Left lung (tissue), 4 donors: ENCODE measurements at regions not wholly inside any gene's neighbourhood (a gene's known extent, or its start where the extent isn't known, plus 50 kb on each side); places are given as distances from the start of the nearest gene placed in this dataset.
"Not testable (repeated sequence)": the region's sequence is repeated elsewhere in the genome, so short reads cannot be mapped to it uniquely, and the experiment has no call there.

ENCODE experiments used
- ATAC-seq: fragments of 200-7000 bp; cut with Tn5 transposase; one replicate; pipeline ENCODE4 v1.9.1; 2020; ENCODE audit warnings: moderate library complexity
- DNase-seq, 4 donors: peaks; one replicate each; pipeline ENCODE4 v3.0.0-alpha.2; 2013 to 2020
- H3K27ac ChIP-seq, 2 donors: fragments of 200-600 bp; sonication (generic) in 1 of 2; one replicate each; pipeline versions ENCODE4 v1.5.0 to v1.8.0; 2020 to 2021
- H3K27me3 ChIP-seq, 2 donors: fragments of 200-600 bp; sonication (generic) in 1 of 2; one replicate each; pipeline versions ENCODE4 v1.5.0 to v1.8.0; 2020 to 2021
- H3K36me3 ChIP-seq, 2 donors: fragments of 200-600 bp; sonication (generic) in 1 of 2; one replicate each; pipeline versions ENCODE4 v1.5.0 to v1.8.0; 2020 to 2021
- H3K4me1 ChIP-seq, 2 donors: fragments of 200-600 bp; one replicate each; pipeline ENCODE4 v1.8.0; 2021
- H3K4me3 ChIP-seq, 2 donors: fragments of 200-600 bp; sonication (generic) in 1 of 2; one replicate each; pipeline versions ENCODE4 v1.5.0 to v1.8.0; 2020 to 2021; ENCODE audit warnings: mild to moderate bottlenecking in 1 of 2
- H3K9me3 ChIP-seq, 2 donors: fragments of 200-600 bp; sonication (generic) in 1 of 2; one replicate each; pipeline versions ENCODE4 v1.5.0 to v1.8.0; 2020 to 2021
- intact Hi-C, 2 donors: fragments of 100-400 bp; cut with DNase I; formaldehyde crosslinking; loops; one replicate each; pipeline versions ENCODE4 v1.11.2 to v1.14.2; 2022
- TF ChIP-seq, protein P1 (sequence below), 2 donors: fragments of 200-600 bp; sonication (generic) in 1 of 2; IDR thresholded peaks; one replicate each; pipeline versions ENCODE4 v1.5.0 to v1.8.0; 2021; ENCODE audit warnings: antibody characterized with exemption in 2 of 2
- donor health status: DM: no; HTN: yes; CAD: no.
- donor health status: DM: no; HTN: no; CAD: no.

DNA sequence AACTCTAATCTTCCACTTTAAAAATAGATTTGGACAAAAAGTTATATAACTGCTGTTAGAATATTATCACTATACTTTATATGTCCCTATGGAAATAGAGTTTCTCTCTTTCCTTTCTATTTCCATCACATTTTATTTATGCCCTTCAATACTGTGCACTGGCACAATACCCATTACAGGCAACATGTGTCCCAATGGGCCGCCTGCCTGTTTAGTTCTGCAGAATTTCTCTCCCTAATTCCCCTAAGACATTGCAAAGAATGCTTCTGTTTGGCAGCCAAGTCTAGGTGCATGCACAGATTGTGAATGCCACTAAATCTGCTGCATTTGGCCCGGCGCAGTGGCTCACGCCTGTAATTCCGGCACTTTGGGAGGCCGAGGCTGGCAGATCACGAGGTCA, 520.4 kb upstream of the FLRT2 start:
- TF ChIP-seq, protein P1, sequence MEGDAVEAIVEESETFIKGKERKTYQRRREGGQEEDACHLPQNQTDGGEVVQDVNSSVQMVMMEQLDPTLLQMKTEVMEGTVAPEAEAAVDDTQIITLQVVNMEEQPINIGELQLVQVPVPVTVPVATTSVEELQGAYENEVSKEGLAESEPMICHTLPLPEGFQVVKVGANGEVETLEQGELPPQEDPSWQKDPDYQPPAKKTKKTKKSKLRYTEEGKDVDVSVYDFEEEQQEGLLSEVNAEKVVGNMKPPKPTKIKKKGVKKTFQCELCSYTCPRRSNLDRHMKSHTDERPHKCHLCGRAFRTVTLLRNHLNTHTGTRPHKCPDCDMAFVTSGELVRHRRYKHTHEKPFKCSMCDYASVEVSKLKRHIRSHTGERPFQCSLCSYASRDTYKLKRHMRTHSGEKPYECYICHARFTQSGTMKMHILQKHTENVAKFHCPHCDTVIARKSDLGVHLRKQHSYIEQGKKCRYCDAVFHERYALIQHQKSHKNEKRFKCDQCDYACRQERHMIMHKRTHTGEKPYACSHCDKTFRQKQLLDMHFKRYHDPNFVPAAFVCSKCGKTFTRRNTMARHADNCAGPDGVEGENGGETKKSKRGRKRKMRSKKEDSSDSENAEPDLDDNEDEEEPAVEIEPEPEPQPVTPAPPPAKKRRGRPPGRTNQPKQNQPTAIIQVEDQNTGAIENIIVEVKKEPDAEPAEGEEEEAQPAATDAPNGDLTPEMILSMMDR (IDR thresholded peaks at IDR 0.05), result no peak
- Histone ChIP-seq H3K36me3 (no peaks in the 10 kb centered on the region), H3K27ac (no peak overlapping the region), H3K27me3 (no peaks in the 10 kb centered on the region), H3K9me3 (peaks cover 0 to 3% of the 10 kb centered on the region in 2 donors), H3K4me3 (no peak overlapping the region), H3K4me1 (no peaks in the 10 kb centered on the region)
- DNase-seq (peak in 1 of 4 donors; percentile 32), ATAC-seq (no peak)
- intact Hi-C loops, result no loop called here

- no peaks in the 10 kb centered on the region for H3K36me3 ChIP-seq
- H3K27me3 ChIP-seq, result no peaks in the 10 kb centered on the region
- no peak for ATAC-seq
- H3K9me3 ChIP-seq, result peaks cover 0 to 3% of the 10 kb centered on the region in 2 donors
- intact Hi-C loops, result no loop called here
- no peak for DNase-seq
- TF ChIP-seq, protein P1 (IDR thresholded peaks at IDR 0.05), result no peak
- H3K4me3 ChIP-seq, result no peak overlapping the region
- no peak overlapping the region for H3K27ac ChIP-seq
- H3K4me1 ChIP-seq, result no peaks in the 10 kb centered on the region
Measured at GRCh38 chr14:85010186-85010585, 519.8 kb upstream of the FLRT2 start.

DNA sequence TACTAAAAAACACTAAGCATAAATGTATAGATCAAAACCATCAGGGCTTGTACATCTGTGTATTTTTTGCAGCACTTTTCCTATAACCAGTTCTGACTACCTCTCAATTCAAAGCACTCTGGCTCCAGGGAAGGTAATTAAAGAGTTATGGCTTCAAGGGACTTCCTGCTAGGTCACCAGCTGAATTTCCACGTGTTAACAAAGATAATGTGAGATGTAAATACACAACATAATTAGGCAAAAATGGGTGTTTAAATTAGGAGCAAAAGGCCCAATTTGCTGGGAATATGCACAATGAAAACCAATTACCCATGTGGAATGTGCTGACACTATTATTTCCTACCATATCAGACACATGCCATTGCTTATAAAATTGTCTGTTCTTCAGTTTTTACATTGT, 513.4 kb upstream of the FLRT2 start:
- Histone ChIP-seq H3K36me3 (no peaks in the 10 kb centered on the region), H3K4me1 (no peaks in the 10 kb centered on the region), H3K9me3 (peaks cover 0 to 13% of the 10 kb centered on the region in 2 donors), H3K4me3 (no peak overlapping the region), H3K27ac (no peak overlapping the region), H3K27me3 (no peaks in the 10 kb centered on the region)
- ATAC-seq (no peak), DNase-seq (no peak)
- TF ChIP-seq, protein P1 (IDR thresholded peaks at IDR 0.05), result no peak
- intact Hi-C loops, result no loop called here

DNA sequence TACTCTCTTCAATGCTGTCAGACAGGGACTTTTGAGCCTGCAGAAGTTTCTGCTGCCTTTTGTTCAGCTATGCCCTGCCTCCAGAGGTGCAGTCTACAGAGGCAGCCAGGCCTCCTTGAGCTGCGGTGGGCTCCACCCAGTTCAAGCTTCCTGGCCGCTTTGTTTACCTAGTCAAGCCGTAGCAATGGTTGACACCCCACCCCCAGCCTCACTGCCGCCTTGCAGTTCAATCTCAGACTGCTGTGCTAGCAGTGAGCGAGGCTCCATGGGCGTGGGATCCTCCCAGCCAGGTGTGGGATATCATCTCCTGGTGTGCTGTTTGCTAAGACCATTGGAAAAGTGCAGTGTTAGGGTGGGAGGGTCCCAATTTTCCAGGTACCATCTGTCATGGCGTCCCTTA, 506.1 kb upstream of the FLRT2 start:
- not testable (repeated sequence) for DNase-seq

DNA sequence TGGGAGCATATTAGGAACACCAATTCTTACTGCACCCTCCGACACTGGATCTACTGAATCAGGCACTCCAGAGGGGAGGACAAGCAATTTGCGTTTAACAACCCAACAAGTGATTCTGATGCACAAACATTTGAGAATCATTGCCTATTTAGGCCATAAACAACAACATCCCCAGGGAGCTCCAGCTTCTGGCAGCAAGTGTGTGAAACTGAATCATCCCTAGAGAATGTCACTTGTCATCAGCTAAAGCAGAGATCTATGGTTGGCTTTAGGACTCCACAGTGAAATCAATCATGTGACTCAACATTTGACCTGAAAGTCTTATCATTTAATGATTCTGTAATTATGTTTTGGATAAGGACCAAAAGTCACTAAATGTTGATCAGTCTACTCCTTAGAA, 505.0 kb upstream of the FLRT2 start:
- H3K4me3 ChIP-seq, result no peak overlapping the region
- no peaks in the 10 kb centered on the region for H3K27me3 ChIP-seq
- intact Hi-C loops, result no loop called here
- DNase-seq (no peak), ATAC-seq (no peak)
- no peaks in the 10 kb centered on the region for H3K36me3 ChIP-seq
- no peaks in the 10 kb centered on the region for H3K4me1 ChIP-seq
- TF ChIP-seq, protein P1 (IDR thresholded peaks at IDR 0.05), result no peak
- peaks cover 0 to 11% of the 10 kb centered on the region in 2 donors for H3K9me3 ChIP-seq
- no peak overlapping the region for H3K27ac ChIP-seq

More for the DNA sequence above, 506.1 kb upstream of the FLRT2 start:
- H3K4me3 ChIP-seq, H3K4me1 ChIP-seq, H3K27ac ChIP-seq, intact Hi-C loops, ATAC-seq, H3K36me3 ChIP-seq, H3K27me3 ChIP-seq: not testable (repeated sequence)
- H3K9me3 ChIP-seq, result peaks cover 0 to 14% of the 10 kb centered on the region in 2 donors

DNA sequence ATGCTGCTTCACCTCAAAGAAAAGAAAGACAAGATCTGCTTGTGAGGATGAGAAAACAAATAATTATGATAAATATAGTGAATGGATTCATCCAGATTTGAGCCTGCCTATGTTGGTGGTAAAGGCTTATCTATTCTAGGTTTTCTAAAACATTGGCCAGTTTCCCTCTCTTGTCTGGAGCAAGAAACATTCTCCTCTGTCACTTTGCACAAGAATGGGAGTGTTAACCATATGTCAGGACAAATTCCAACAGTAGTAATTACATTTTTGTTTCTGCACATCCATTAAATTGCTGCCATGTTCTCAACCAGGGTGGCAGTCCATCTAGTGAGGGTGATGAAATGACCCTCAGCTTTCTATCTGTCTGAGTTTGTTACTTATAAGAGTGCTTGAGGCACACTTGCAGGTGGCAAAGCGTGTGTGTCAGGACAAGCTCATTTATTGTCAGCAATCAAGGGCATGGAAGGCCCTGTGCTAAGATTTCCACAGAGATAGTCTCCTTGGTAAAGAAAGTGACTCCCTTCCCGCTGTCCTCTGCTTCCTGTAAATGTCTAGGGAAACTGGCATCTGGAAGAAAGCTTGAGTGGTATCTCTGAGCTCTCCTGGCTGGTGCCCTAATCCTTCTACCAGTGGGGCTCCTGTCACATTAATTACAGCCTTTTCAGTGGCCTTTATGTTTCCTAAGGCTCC, 502.1 kb upstream of the FLRT2 start:
- H3K4me1 ChIP-seq, result no peaks in the 10 kb centered on the region
- no peak overlapping the region for H3K4me3 ChIP-seq
- DNase-seq, result no peak
- H3K27me3 ChIP-seq, result no peaks in the 10 kb centered on the region
- intact Hi-C loops, result no loop called here
- TF ChIP-seq, protein P1 (IDR thresholded peaks at IDR 0.05), result no peak
- no peaks in the 10 kb centered on the region for H3K36me3 ChIP-seq
- H3K27ac ChIP-seq, result no peak overlapping the region
- no peak for ATAC-seq
- H3K9me3 ChIP-seq, result no peaks in the 10 kb centered on the region
